Naive thymus-derived CD4-positive, alpha-beta T cell (primary cell): ENCODE measurements at regions not wholly inside any gene's neighbourhood (a gene's known extent, or its start where the extent isn't known, plus 50 kb on each side); places are given as distances from the start of the nearest gene placed in this dataset.
A peak's percentile ranks its signal among the peaks of the same experiment; 100 is the strongest.
"Not testable (repeated sequence)": the region's sequence is repeated elsewhere in the genome, so short reads cannot be mapped to it uniquely, and the experiment has no call there.

ENCODE experiments used
- ATAC-seq: fragments of 150-1000 bp; cut with Tn5 transposase; 2 replicates; pipeline ENCODE4 v1.10.0; 2021; ENCODE audit warnings: mild to moderate bottlenecking, moderate library complexity
- CTCF ChIA-PET: fragments of 350-600 bp; sonication (Branson Sonifier 250); formaldehyde crosslinking; loops from one replicate; lab custom pipeline; 2021; ENCODE audit warnings: antibody characterized with exemption; lab: Charles Lee
- POLR2A ChIA-PET: fragments of 350-600 bp; sonication (Branson Sonifier 250); formaldehyde crosslinking; loops from one replicate; lab custom pipeline; 2021; ENCODE audit warnings: antibody characterized with exemption, inconsistent platforms; lab: Charles Lee
- DNase-seq, 9 donors: peaks; one replicate each; pipeline versions ENCODE4 v3.0.0 to v3.0.0-alpha.2; 2020 to 2022; ENCODE audit warnings: mixed read lengths in 1 of 9
- H3K27ac ChIP-seq: one replicate; pipeline ENCODE4 v1.7.0; 2013; ENCODE audit warnings: mild to moderate bottlenecking, low read depth, low read length, moderate library complexity
- H3K27me3 ChIP-seq, 2 donors: one replicate each; pipeline ENCODE4 v1.7.0; 2013; ENCODE audit warnings: low read length in 2 of 2, mild to moderate bottlenecking in 2 of 2, moderate library complexity in 2 of 2; ENCODE audit not compliant: control insufficient read depth in 2 of 2, insufficient read depth in 2 of 2
- H3K36me3 ChIP-seq, 3 experiments: 1 replicate in 2 of 3; 2 replicates in 1 of 3; pipeline ENCODE4 v1.7.0; 2013; ENCODE audit warnings: low read length in 3 of 3, mild to moderate bottlenecking in 3 of 3, moderate library complexity in 1 of 3; ENCODE audit not compliant: insufficient read depth in 3 of 3, control insufficient read depth in 2 of 3
- H3K4me1 ChIP-seq, 2 donors: one replicate each; pipeline ENCODE4 v1.7.0; 2013; ENCODE audit warnings: low read length in 2 of 2, mild to moderate bottlenecking in 2 of 2, moderate library complexity in 1 of 2; ENCODE audit not compliant: control insufficient read depth in 2 of 2, insufficient read depth in 2 of 2
- H3K4me3 ChIP-seq: 2 replicates; pipeline ENCODE4 v1.7.0; 2013; ENCODE audit warnings: mild to moderate bottlenecking, low read length
- H3K9me3 ChIP-seq, 3 experiments: 1 replicate in 2 of 3; 2 replicates in 1 of 3; pipeline ENCODE4 v1.7.0; 2013; ENCODE audit warnings: low read length in 3 of 3; ENCODE audit not compliant: control insufficient read depth in 2 of 3
- H3K27ac Mint-ChIP-seq, 9 donors: one replicate each; pipeline ENCODE4 v1.8.0; 2020 to 2022; ENCODE audit warnings: mixed read lengths in 9 of 9, mild to moderate bottlenecking in 8 of 9, moderate library complexity in 5 of 9, inconsistent platforms in 2 of 9
- H3K27me3 Mint-ChIP-seq, 5 donors: one replicate each; pipeline ENCODE4 v1.8.0; 2021 to 2022; ENCODE audit warnings: mixed read lengths in 5 of 5, mild to moderate bottlenecking in 1 of 5
- H3K36me3 Mint-ChIP-seq, 5 donors: one replicate each; pipeline ENCODE4 v1.8.0; 2020 to 2022; ENCODE audit warnings: mixed read lengths in 5 of 5, mild to moderate bottlenecking in 3 of 5, inconsistent platforms in 1 of 5
- H3K4me1 Mint-ChIP-seq, 7 donors: one replicate each; pipeline ENCODE4 v1.8.0; 2020 to 2022; ENCODE audit warnings: mixed read lengths in 7 of 7, mild to moderate bottlenecking in 3 of 7, inconsistent platforms in 1 of 7
- H3K4me3 Mint-ChIP-seq, 10 donors: one replicate each; pipeline ENCODE4 v1.8.0; 2020 to 2022; ENCODE audit warnings: mild to moderate bottlenecking in 10 of 10, mixed read lengths in 10 of 10, moderate library complexity in 6 of 10, inconsistent platforms in 2 of 10
- H3K9me3 Mint-ChIP-seq, 11 donors: one replicate each; pipeline ENCODE4 v1.8.0; 2020 to 2022; ENCODE audit warnings: mixed read lengths in 11 of 11, mild to moderate bottlenecking in 4 of 11, inconsistent platforms in 1 of 11, moderate library complexity in 1 of 11
- intact Hi-C, 2 donors: fragments of 100-400 bp; cut with micrococcal nuclease; formaldehyde crosslinking; loops; one replicate each; pipeline ENCODE4 v1.15.1; 2023

DNA sequence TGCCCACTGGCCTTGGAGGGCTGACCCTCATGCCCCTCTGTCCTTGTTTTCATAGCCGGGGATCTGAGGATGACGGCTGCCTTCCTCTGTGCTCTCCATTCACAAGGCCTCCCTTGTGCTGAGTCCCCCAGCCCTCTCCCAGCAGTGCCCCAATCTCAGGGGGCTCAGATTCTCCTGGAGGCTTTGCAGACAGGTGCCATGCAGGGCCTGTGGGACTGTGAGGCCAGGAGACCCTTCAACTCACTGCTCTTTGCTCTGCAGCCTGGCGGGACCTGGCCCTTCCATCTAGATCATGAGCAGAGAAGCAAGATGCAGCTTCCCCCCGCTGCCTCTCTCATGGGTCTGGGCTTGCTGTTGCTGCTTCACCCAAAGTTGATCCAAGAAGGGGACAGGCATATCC lies 356.0 kb downstream of the BCL11B start:
- POLR2A ChIA-PET = interaction anchor here (0.7 to 1.1 kb wide), 2 partner anchors 8 to 15 kb away, joined by 3 read pairs; no protein-coding TSS in a partner anchor
- H3K4me1 Mint-ChIP-seq = peaks cover 25 to 65% (median 53%) of the 10 kb centered on the region in 7 donors

DNA sequence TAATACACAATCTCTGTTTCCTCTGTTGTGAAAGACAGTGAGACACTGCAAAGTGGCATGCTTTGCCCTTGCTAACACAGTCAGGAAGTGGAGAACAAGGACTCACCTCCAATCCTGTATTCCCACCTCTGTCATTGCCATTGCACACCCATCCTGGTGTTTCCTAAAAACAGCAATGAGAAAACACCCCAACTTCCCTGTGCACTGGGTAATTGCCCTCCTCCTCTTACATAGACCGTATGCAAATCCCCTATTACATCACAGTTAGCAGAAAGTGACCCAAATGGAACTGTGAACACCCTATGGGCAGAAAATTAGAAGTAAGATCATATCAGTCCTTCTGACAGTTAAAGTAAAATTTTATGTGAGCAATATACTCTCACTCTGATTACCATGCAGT lies 355.5 kb downstream of the BCL11B start:
- ChIA-PET POLR2A (interaction anchor here (0.7 kb wide), 1 partner anchor 15 kb away, joined by 3 read pairs; no protein-coding TSS in a partner anchor), CTCF (no interaction called here)
- peaks cover 0 to 7% (median 3%) of the 10 kb centered on the region in 11 donors for H3K9me3 Mint-ChIP-seq
- peak overlapping the region in 3 of 9 donors; percentile 5 to 63 (median 11) for H3K27ac Mint-ChIP-seq
- Histone ChIP-seq H3K27ac (no peak overlapping the region), H3K27me3 (no peaks in the 10 kb centered on the region), H3K36me3 (no peaks in the 10 kb centered on the region), H3K4me1 (peaks cover 11% of the 10 kb centered on the region in 2 donors), H3K4me3 (no peak overlapping the region), H3K9me3 (no peaks in the 10 kb centered on the region)
- DNase-seq (no peak), ATAC-seq (peak; percentile 24)
- intact Hi-C loops = no loop called here
- H3K27me3 Mint-ChIP-seq = peaks cover 0 to 11% (median 0%) of the 10 kb centered on the region in 5 donors
- H3K4me3 Mint-ChIP-seq = no peak overlapping the region
- peaks cover 0 to 5% (median 0%) of the 10 kb centered on the region in 5 donors for H3K36me3 Mint-ChIP-seq
- peaks cover 25 to 62% (median 50%) of the 10 kb centered on the region in 7 donors for H3K4me1 Mint-ChIP-seq

More for the DNA sequence above, 356.0 kb downstream of the BCL11B start:
- CTCF ChIA-PET = interaction anchor here (1.3 kb wide), 1 partner anchor 10 kb away, joined by 3 read pairs; no protein-coding TSS in a partner anchor
- no peak for ATAC-seq
- Histone ChIP-seq H3K27ac (no peak overlapping the region), H3K27me3 (no peaks in the 10 kb centered on the region), H3K36me3 (no peaks in the 10 kb centered on the region), H3K9me3 (no peaks in the 10 kb centered on the region), H3K4me3 (no peak overlapping the region), H3K4me1 (peaks cover 11% of the 10 kb centered on the region in 2 donors)
- intact Hi-C loops = no loop called here
- Mint-ChIP-seq H3K27me3 (peaks cover 0 to 11% (median 0%) of the 10 kb centered on the region in 5 donors), H3K36me3 (peaks cover 0 to 5% (median 0%) of the 10 kb centered on the region in 5 donors), H3K4me3 (no peak overlapping the region), H3K27ac (peak overlapping the region in 3 of 9 donors; percentile 32 to 63 (median 49)), H3K9me3 (peaks cover 0 to 6% (median 3%) of the 10 kb centered on the region in 11 donors)
- no peak for DNase-seq

DNA sequence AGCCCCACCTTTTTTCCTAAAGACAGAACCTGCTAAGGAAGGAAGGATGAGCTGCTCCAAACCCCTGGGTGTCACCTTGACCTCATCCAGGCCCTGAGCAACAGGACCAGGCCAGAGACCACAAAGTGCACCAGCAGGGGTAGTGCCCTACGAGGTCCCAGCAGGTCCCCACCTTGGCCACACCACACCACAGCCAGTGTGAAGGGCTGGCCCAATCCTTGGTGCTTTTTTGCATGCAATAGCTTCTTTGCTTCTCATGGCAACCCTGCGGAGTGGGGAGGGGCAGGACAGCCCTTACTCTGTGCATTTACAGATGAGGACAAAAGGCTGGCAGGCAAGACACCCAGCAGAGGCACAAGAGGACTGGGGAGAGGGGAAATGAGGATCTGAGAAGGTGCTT lies 352.6 kb downstream of the BCL11B start:
- H3K9me3 ChIP-seq = no peaks in the 10 kb centered on the region
- no peak overlapping the region for H3K4me3 Mint-ChIP-seq
- H3K36me3 ChIP-seq = no peaks in the 10 kb centered on the region
- no peak for ATAC-seq
- peaks cover 8 to 17% (median 10%) of the 10 kb centered on the region in 5 donors for H3K36me3 Mint-ChIP-seq
- H3K27ac ChIP-seq = no peak overlapping the region
- H3K4me1 Mint-ChIP-seq = peaks cover 5 to 49% (median 26%) of the 10 kb centered on the region in 7 donors
- POLR2A ChIA-PET = no interaction called here
- CTCF ChIA-PET = interaction anchor here (1.2 kb wide), 1 partner anchor 11 kb away, joined by 3 read pairs; no protein-coding TSS in a partner anchor
- no peak for DNase-seq
- peaks cover 5 to 21% (median 11%) of the 10 kb centered on the region in 11 donors for H3K9me3 Mint-ChIP-seq
- H3K27me3 Mint-ChIP-seq = peaks cover 0 to 18% (median 0%) of the 10 kb centered on the region in 5 donors
- no peaks in the 10 kb centered on the region for H3K4me1 ChIP-seq
- no peak overlapping the region for H3K27ac Mint-ChIP-seq
- H3K4me3 ChIP-seq = no peak overlapping the region
- no peaks in the 10 kb centered on the region for H3K27me3 ChIP-seq
- intact Hi-C loops = no loop called here

DNA sequence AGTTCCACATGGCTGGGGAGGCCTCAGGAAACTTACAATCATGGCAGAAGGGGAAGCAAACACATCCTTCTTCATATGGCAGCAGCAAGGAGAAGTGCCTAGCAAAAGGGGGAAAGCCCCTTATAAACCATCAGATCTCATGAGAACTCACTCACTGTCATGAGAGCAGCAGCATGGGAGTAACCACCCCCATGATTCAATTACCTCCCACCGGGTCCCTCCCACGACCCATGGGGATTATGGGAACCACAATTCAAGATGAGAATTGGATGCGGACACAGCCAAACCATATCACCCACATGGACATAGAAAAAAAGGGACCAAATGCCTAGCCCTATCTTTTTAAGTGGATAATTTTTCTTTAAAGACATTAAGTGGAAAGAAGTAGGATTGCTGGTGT lies 350.7 kb downstream of the BCL11B start:
- Mint-ChIP-seq H3K9me3 (peaks cover 5 to 21% (median 11%) of the 10 kb centered on the region in 11 donors), H3K36me3 (peaks cover 8 to 17% (median 12%) of the 10 kb centered on the region in 5 donors), H3K4me1 (peaks cover 15 to 53% (median 34%) of the 10 kb centered on the region in 7 donors), H3K27me3 (peaks cover 0 to 18% (median 0%) of the 10 kb centered on the region in 5 donors)
- ATAC-seq, H3K36me3 ChIP-seq, H3K27ac ChIP-seq, H3K27ac Mint-ChIP-seq, POLR2A ChIA-PET, H3K4me3 ChIP-seq, H3K4me3 Mint-ChIP-seq, intact Hi-C loops, H3K27me3 ChIP-seq, DNase-seq, H3K9me3 ChIP-seq: not testable (repeated sequence)
- CTCF ChIA-PET = interaction anchor here (0.5 to 0.7 kb wide), 2 partner anchors 207 to 746 kb away, joined by 3 read pairs; no protein-coding TSS in a partner anchor
- H3K4me1 ChIP-seq = peaks cover 0 to 13% of the 10 kb centered on the region in 2 donors

DNA sequence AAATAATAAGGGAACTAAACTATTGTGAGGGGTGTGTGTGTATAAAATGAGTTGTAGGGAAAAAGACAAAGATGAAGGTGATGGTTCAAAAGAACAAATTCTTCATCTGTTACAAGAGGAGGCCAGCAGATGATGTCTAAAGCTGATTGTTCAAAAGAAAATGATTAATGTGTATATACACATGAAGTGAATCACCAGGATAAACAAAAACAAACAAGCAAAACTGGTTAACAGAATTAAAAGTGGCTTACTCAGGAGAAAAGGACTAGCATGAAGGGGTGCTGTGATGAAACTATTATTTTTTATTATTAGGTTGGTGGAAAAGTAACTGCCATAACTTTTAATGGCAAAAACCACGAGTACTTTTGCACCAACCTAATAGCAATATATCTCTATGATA lies 348.4 kb downstream of the BCL11B start:
- ChIA-PET CTCF (no interaction called here), POLR2A (interaction anchor here (1.0 kb wide), 1 partner anchor 8 kb away, joined by 3 read pairs; no protein-coding TSS in a partner anchor)
- DNase-seq (no peak), ATAC-seq (no peak)
- peak overlapping the region in 1 of 10 donors; percentile 13 for H3K4me3 Mint-ChIP-seq
- intact Hi-C loops = no loop called here
- peaks cover 22 to 55% (median 38%) of the 10 kb centered on the region in 7 donors for H3K4me1 Mint-ChIP-seq
- no peak overlapping the region for H3K27ac Mint-ChIP-seq
- H3K4me3 ChIP-seq = no peak overlapping the region
- peaks cover 0 to 31% of the 10 kb centered on the region in 2 donors for H3K4me1 ChIP-seq
- no peak overlapping the region for H3K27ac ChIP-seq
- H3K27me3 ChIP-seq = no peaks in the 10 kb centered on the region
- H3K9me3 Mint-ChIP-seq = peaks cover 7 to 21% (median 11%) of the 10 kb centered on the region in 11 donors
- peaks cover 0 to 16% (median 0%) of the 10 kb centered on the region in 5 donors for H3K27me3 Mint-ChIP-seq
- no peaks in the 10 kb centered on the region for H3K9me3 ChIP-seq
- no peaks in the 10 kb centered on the region for H3K36me3 ChIP-seq
- H3K36me3 Mint-ChIP-seq = peaks cover 8 to 17% (median 15%) of the 10 kb centered on the region in 5 donors

DNA sequence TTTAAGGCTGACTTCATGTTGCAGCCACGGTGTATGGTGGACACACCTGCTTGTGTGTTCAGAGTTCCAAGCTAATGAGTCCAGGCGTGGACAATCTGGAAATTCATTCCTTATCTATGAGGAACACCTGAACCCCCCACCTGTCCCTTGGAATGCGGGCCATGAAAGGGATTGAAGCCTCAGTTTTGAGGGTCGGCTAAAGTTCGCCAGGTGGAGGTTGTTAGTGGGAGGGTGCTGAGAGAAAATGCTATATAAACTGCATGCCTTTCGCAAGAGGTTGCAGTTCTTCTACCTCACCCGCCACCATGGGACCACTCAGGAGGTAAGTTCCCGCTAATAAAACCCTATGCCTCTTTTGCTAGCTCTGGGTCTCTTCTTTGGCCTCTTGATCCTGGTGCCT lies 348.0 kb downstream of the BCL11B start:
- intact Hi-C loops = loop anchor here in 1 of 2 donors (2.0 kb wide), 1 partner anchor 785 kb away; no protein-coding TSS in a partner anchor
- no peaks in the 10 kb centered on the region for H3K27me3 ChIP-seq
- no peak overlapping the region for H3K4me3 ChIP-seq
- no peak overlapping the region for H3K27ac ChIP-seq
- Mint-ChIP-seq H3K27me3 (peaks cover 0 to 16% (median 0%) of the 10 kb centered on the region in 5 donors), H3K36me3 (peaks cover 8 to 17% (median 15%) of the 10 kb centered on the region in 5 donors), H3K9me3 (peaks cover 8 to 21% (median 11%) of the 10 kb centered on the region in 11 donors), H3K4me1 (peaks cover 24 to 57% (median 40%) of the 10 kb centered on the region in 7 donors), H3K27ac (peak overlapping the region in 5 of 9 donors; percentile 11 to 40 (median 25)), H3K4me3 (peak overlapping the region in 1 of 10 donors; percentile 23)
- H3K9me3 ChIP-seq = no peaks in the 10 kb centered on the region
- ChIA-PET CTCF (no interaction called here), POLR2A (interaction anchor here (1.0 kb wide), 1 partner anchor 8 kb away, joined by 3 read pairs; no protein-coding TSS in a partner anchor)
- H3K4me1 ChIP-seq = peaks cover 0 to 31% of the 10 kb centered on the region in 2 donors
- DNase-seq (no peak), ATAC-seq (no peak)
- no peaks in the 10 kb centered on the region for H3K36me3 ChIP-seq
